SJSA1 (cell line): ENCODE measurements at regions not wholly inside any gene's neighbourhood (a gene's known extent, or its start where the extent isn't known, plus 50 kb on each side); places are given as distances from the start of the nearest gene placed in this dataset.
A peak's percentile ranks its signal among the peaks of the same experiment; 100 is the strongest.

Experiments used
- DNase-seq, 2 experiments: peaks; one replicate each; pipeline ENCODE4 v3.0.0-alpha.2; 2015 to 2020; ENCODE audit warnings: low spot score in 2 of 2, low read depth in 1 of 2
- H3K27ac ChIP-seq: fragments of 250-450 bp; sonication (Bioruptor Pico); 2 replicates; pipeline ENCODE4 v1.5.1; 2020; ENCODE audit warnings: mild to moderate bottlenecking, moderate library complexity
- H3K27me3 ChIP-seq: fragments of 250-450 bp; sonication (Bioruptor Pico); replicated peaks from 2 replicates; pipeline ENCODE4 v1.5.1; 2020; ENCODE audit warnings: mild to moderate bottlenecking, moderate library complexity
- H3K36me3 ChIP-seq: fragments of 250-450 bp; sonication (Bioruptor Pico); 2 replicates; pipeline ENCODE4 v1.5.1; 2020; ENCODE audit warnings: mild to moderate bottlenecking
- H3K4me1 ChIP-seq: fragments of 250-450 bp; sonication (Bioruptor Pico); replicated peaks from 2 replicates; pipeline ENCODE4 v1.6.1; 2021; ENCODE audit warnings: mild to moderate bottlenecking
- H3K4me3 ChIP-seq: fragments of 250-450 bp; sonication (Bioruptor Pico); 2 replicates; pipeline ENCODE4 v1.5.1; 2020; ENCODE audit warnings: mild to moderate bottlenecking
- H3K9me3 ChIP-seq: fragments of 250-450 bp; sonication (Bioruptor Pico); replicated peaks from 2 replicates; pipeline ENCODE4 v1.5.1; 2020; ENCODE audit warnings: mild to moderate bottlenecking

DNA sequence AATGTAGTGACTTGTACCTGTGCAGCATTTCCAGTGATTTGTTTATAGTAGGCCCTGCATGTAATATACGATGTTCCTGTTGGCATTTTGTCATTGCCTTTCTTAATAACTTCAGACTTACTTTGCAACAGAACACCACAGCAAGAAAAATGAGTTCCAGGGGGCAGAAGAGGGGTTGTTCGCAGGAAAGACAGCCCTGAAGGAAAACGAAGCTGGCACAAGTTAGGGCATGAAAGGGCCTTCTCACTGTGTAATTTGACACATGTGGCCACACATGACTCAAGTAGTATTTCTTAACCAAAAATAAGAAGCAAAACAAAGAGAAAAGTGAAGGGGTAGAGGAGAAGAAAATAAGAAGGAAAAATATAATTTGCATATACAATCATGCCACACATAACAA, 265.8 kb upstream of the SMIM31 start:
- no peaks in the 10 kb centered on the region for H3K9me3 ChIP-seq
- H3K4me1 ChIP-seq, result no peaks in the 10 kb centered on the region
- DNase-seq, result no peak
- H3K27me3 ChIP-seq, result no peaks in the 10 kb centered on the region
- H3K4me3 ChIP-seq, result no peak overlapping the region
- H3K27ac ChIP-seq, result no peak overlapping the region
- no peaks in the 10 kb centered on the region for H3K36me3 ChIP-seq

DNA sequence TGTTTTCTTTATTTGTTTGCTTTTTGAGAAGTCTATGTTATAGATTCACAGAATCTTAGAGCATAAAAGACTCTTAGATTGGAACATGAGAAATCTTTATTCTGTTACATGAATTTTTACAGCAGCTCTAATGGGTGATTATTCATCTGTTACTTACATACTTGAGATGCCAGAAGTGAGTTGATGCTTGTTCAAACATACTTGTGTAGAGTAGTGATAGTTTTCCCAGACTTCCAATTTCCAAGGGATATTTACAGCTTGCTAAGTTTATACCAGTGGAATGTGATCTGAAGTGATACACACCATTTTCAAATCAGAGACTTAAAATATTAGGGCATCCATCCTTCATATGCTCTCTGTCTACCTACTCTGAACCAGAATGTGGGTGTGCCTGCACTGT, 252.9 kb upstream of the SMIM31 start:
- no peaks in the 10 kb centered on the region for H3K27me3 ChIP-seq
- H3K9me3 ChIP-seq, result no peaks in the 10 kb centered on the region
- H3K36me3 ChIP-seq, result no peaks in the 10 kb centered on the region
- peak in 1 of 2 experiments; percentile 5 for DNase-seq
- H3K27ac ChIP-seq, result no peak overlapping the region
- H3K4me3 ChIP-seq, result no peak overlapping the region
- peaks cover 4% of the 10 kb centered on the region for H3K4me1 ChIP-seq

GRCh38 chr4:164503874-164504273, 250.1 kb upstream of the SMIM31 start:
- DNase-seq, result no peak
- Histone ChIP-seq H3K27ac (no peak overlapping the region), H3K27me3 (no peaks in the 10 kb centered on the region), H3K4me3 (no peak overlapping the region), H3K36me3 (no peaks in the 10 kb centered on the region), H3K4me1 (peaks cover 4% of the 10 kb centered on the region), H3K9me3 (no peaks in the 10 kb centered on the region)

- Histone ChIP-seq H3K4me1 (0 out of 2 replicates have a peak, but pooled peaks cover 3% of the 10 kb centered on the region), H3K27me3 (no peaks in the 10 kb centered on the region; the same call in 1 of the 2 replicates), H3K36me3 (no peaks in the 10 kb centered on the region), H3K4me3 (no peak overlapping the region), H3K9me3 (no peaks in the 10 kb centered on the region), H3K27ac (no peak overlapping the region)
- DNase-seq, result no peak
These were observed 245.8 kb upstream of the SMIM31 start for GRCh38 chr4:164508097-164508496.

DNA sequence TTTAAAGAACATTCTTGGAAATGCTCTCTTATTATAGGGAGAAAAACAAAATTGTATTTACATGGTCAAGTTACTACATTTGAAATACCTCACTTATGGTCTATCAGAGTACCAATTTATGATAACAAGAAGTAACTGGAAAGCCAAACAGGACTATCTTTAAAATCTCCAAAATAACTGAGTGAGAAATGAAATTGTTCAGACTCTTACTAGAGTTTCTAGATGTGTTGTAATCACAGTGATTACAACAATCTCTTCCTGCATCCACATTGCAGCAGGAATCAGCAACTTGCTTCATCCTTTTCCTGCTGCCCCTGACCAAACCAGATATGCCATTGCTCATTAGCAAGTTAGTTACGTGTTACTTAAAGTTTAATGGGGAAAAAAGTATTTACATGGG, 245.2 kb upstream of the SMIM31 start:
- Histone ChIP-seq H3K4me3 (no peak overlapping the region), H3K27ac (no peak overlapping the region), H3K27me3 (no peaks in the 10 kb centered on the region; the same call in 1 of the 2 replicates), H3K9me3 (no peaks in the 10 kb centered on the region), H3K36me3 (no peaks in the 10 kb centered on the region), H3K4me1 (0 out of 2 replicates have a peak, but pooled peaks cover 3% of the 10 kb centered on the region)
- no peak for DNase-seq

GRCh38 chr4:164509951-164510350, 244.0 kb upstream of the SMIM31 start:
- Histone ChIP-seq H3K36me3 (no peaks in the 10 kb centered on the region), H3K27me3 (no peaks in the 10 kb centered on the region; the same call in 1 of the 2 replicates), H3K4me3 (no peak overlapping the region), H3K4me1 (0 out of 2 replicates have a peak, but pooled peaks cover 3% of the 10 kb centered on the region), H3K9me3 (no peaks in the 10 kb centered on the region), H3K27ac (no peak overlapping the region)
- no peak for DNase-seq

DNA sequence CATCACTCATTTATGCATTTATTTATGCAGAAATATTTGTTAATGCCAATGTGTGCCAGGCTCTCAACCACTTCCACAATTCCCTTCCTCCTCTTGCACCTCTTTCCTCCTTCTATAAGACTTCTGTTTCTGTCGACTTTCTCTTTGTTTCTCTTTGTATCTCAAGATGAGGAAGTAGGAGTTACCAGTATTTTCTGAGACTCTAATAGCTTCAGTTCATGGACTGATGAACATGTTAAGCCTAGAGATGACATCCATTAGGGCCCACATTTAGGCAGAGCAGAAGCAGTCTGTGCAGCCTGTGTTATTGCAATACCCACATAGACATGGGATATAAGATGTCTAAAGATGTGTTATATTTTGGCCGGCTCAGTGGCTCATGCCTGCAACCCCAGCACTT, 241.8 kb upstream of the SMIM31 start:
- H3K27ac ChIP-seq, result no peak overlapping the region
- no peak for DNase-seq
- 0 out of 2 replicates have a peak, but pooled peaks cover 3% of the 10 kb centered on the region for H3K4me1 ChIP-seq
- H3K4me3 ChIP-seq, result no peak overlapping the region
- no peaks in the 10 kb centered on the region; the same call in 1 of the 2 replicates for H3K27me3 ChIP-seq
- no peaks in the 10 kb centered on the region for H3K9me3 ChIP-seq
- no peaks in the 10 kb centered on the region for H3K36me3 ChIP-seq

GRCh38 chr4:164514765-164515164, 239.2 kb upstream of the SMIM31 start:
- H3K36me3 ChIP-seq, result no peaks in the 10 kb centered on the region

GRCh38 chr4:164524789-164525188, 229.1 kb upstream of the SMIM31 start:
- Histone ChIP-seq H3K36me3 (no peaks in the 10 kb centered on the region), H3K4me1 (no peaks in the 10 kb centered on the region), H3K27ac (no peak overlapping the region), H3K4me3 (no peak overlapping the region), H3K9me3 (no peaks in the 10 kb centered on the region), H3K27me3 (no peaks in the 10 kb centered on the region)
- no peak for DNase-seq

More at GRCh38 chr4:164514765-164515164, 239.2 kb upstream of the SMIM31 start:
- no peak for DNase-seq
- H3K4me1 ChIP-seq, result 0 out of 2 replicates have a peak, but pooled peaks cover 3% of the 10 kb centered on the region
- no peaks in the 10 kb centered on the region for H3K9me3 ChIP-seq
- no peak overlapping the region for H3K27ac ChIP-seq
- no peak overlapping the region for H3K4me3 ChIP-seq
- H3K27me3 ChIP-seq, result no peaks in the 10 kb centered on the region; the same call in 1 of the 2 replicates

- H3K27ac ChIP-seq, result no peak overlapping the region
- H3K36me3 ChIP-seq, result no peaks in the 10 kb centered on the region
- H3K9me3 ChIP-seq, result no peaks in the 10 kb centered on the region
- H3K27me3 ChIP-seq, result no peaks in the 10 kb centered on the region
- H3K4me1 ChIP-seq, result no peaks in the 10 kb centered on the region
- H3K4me3 ChIP-seq, result no peak overlapping the region
- DNase-seq, result no peak
These were observed 226.9 kb upstream of the SMIM31 start for GRCh38 chr4:164526933-164527583.

GRCh38 chr4:164529058-164529457, 224.9 kb upstream of the SMIM31 start:
- H3K27ac ChIP-seq, result no peak overlapping the region
- H3K27me3 ChIP-seq, result no peaks in the 10 kb centered on the region
- DNase-seq, result no peak
- H3K4me3 ChIP-seq, result no peak overlapping the region
- no peaks in the 10 kb centered on the region for H3K4me1 ChIP-seq
- no peaks in the 10 kb centered on the region for H3K9me3 ChIP-seq
- H3K36me3 ChIP-seq, result no peaks in the 10 kb centered on the region

GRCh38 chr4:164529486-164529885, 224.4 kb upstream of the SMIM31 start:
- no peaks in the 10 kb centered on the region for H3K27me3 ChIP-seq
- no peaks in the 10 kb centered on the region for H3K36me3 ChIP-seq
- no peak for DNase-seq
- no peak overlapping the region for H3K27ac ChIP-seq
- no peak overlapping the region for H3K4me3 ChIP-seq
- H3K9me3 ChIP-seq, result no peaks in the 10 kb centered on the region
- H3K4me1 ChIP-seq, result no peaks in the 10 kb centered on the region

DNA sequence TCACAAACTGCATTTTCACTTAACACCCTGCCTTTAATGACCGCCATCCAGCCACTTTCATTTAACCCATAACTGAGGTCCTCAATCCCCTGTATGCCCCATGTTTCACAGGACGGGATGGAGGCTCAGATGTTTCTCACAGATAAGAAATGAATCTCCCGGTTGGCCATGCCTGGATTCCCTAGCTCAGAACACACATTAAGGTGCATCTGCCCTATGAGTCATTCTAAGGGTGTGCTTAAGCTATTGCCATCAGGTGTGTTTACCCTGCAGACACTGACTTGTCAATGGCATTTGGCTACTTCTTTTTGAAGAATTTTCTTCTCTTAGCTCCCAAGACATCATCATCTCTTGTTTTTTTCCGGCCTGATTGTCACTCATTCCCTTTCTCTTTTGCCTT, 222.6 kb upstream of the SMIM31 start:
- DNase-seq, result no peak
- H3K36me3 ChIP-seq, result no peaks in the 10 kb centered on the region
- H3K27me3 ChIP-seq, result no peaks in the 10 kb centered on the region
- H3K4me1 ChIP-seq, result no peaks in the 10 kb centered on the region
- H3K4me3 ChIP-seq, result no peak overlapping the region
- H3K9me3 ChIP-seq, result no peaks in the 10 kb centered on the region
- no peak overlapping the region for H3K27ac ChIP-seq

DNA sequence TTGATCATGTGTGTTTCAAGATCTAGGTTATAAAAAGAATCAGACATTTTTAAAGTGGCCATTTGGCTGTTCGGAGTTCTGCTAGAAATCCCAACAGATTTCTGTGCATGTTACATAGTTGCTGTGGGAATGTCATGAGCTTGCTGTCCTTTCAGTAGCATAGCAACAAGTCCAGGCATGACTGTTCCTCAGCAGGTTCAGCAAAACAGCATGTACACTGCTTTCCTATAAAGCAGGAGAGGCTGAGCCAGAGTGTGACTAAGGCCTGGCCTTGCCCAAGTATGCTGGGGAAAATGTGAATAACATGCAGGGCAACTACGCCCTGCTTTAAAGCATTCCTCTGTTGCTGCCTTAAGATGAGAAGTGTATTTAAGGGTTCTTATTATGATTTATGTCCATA, 217.1 kb upstream of the SMIM31 start:
- Histone ChIP-seq H3K9me3 (no peaks in the 10 kb centered on the region), H3K4me1 (no peaks in the 10 kb centered on the region), H3K36me3 (no peaks in the 10 kb centered on the region), H3K27me3 (no peaks in the 10 kb centered on the region), H3K27ac (no peak overlapping the region), H3K4me3 (no peak overlapping the region)
- no peak for DNase-seq

DNA sequence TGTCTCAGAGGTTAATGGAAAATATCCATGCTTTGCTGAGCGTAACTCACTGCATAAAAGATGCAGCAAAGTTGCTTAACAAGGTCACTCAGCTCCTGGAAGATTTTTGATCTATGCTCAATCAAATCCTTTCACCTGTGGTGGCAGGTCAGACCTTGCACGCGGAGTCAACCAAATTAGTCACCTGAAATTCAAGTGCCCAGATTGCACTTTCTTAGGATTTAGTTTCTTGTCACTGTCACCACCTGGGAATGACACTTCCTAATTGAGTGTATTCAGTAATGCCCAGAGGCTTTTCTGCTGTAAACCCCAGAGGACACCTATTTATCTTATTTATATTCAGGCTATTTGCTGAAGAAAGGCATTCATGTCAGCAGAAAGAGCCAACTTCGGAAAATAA, 215.8 kb upstream of the SMIM31 start:
- no peak overlapping the region for H3K27ac ChIP-seq

More for the DNA sequence above, 215.8 kb upstream of the SMIM31 start:
- no peak for DNase-seq
- H3K36me3 ChIP-seq, result no peaks in the 10 kb centered on the region
- H3K4me3 ChIP-seq, result no peak overlapping the region
- no peaks in the 10 kb centered on the region for H3K4me1 ChIP-seq
- no peaks in the 10 kb centered on the region for H3K9me3 ChIP-seq
- H3K27me3 ChIP-seq, result no peaks in the 10 kb centered on the region
